Panc1 (cell line): ENCODE measurements at regions not wholly inside any gene's neighbourhood (a gene's known extent, or its start where the extent isn't known, plus 50 kb on each side); places are given as distances from the start of the nearest gene placed in this dataset.

Experiments used
- ATAC-seq: fragments of 200-7000 bp; cut with Tn5 transposase; 2 replicates; pipeline ENCODE4 v1.9.1; 2020; ENCODE audit warnings: mild to moderate bottlenecking, moderate library complexity
- BruUV-seq: library from RNA; stranded (reverse); fragments of 400-500 nt; replicated peaks from 2 replicates; lab custom pipeline; 2021; lab: Mats Ljungman, UMichigan
- CTCF ChIA-PET: fragments of 300-600 bp; sonication (Branson Sonifier 250); formaldehyde crosslinking; loops from one replicate; lab custom pipeline; 2022; ENCODE audit warnings: antibody characterized with exemption; lab: Charles Lee
- POLR2A ChIA-PET: fragments of 300-600 bp; sonication (Branson Sonifier 250); formaldehyde crosslinking; loops from one replicate; lab custom pipeline; 2022; ENCODE audit warnings: antibody characterized with exemption; lab: Charles Lee
- DNase-seq: peaks from one replicate; pipeline ENCODE4 v3.0.0-alpha.2; 2010; ENCODE audit warnings: low read depth, low spot score
- H3K27ac ChIP-seq: 2 replicates; pipeline ENCODE4 v1.5.1; 2011; ENCODE audit warnings: mild to moderate bottlenecking, low read length, inconsistent platforms
- H3K27me3 ChIP-seq: fragments of 200-500 bp; sonication (Bioruptor generic); 2 replicates; pipeline ENCODE4 v1.6.0; 2014; ENCODE audit warnings: low read length, inconsistent platforms; ENCODE audit not compliant: control insufficient read depth, insufficient read depth
- H3K36me3 ChIP-seq: fragments of 200-500 bp; sonication (Bioruptor generic); 2 replicates; pipeline ENCODE4 v1.5.1; 2014; ENCODE audit warnings: inconsistent platforms, mild to moderate bottlenecking, low read length, moderate library complexity; ENCODE audit not compliant: control insufficient read depth, insufficient read depth
- H3K4me1 ChIP-seq: 2 replicates; pipeline ENCODE4 v1.5.1; 2011; ENCODE audit warnings: inconsistent platforms, mild to moderate bottlenecking, low read length, moderate library complexity; ENCODE audit not compliant: control insufficient read depth, insufficient read depth
- H3K4me3 ChIP-seq, 2 experiments: 2 replicates each; pipeline ENCODE4 v1.5.1; 2011 to 2012; ENCODE audit warnings: low read depth in 2 of 2, low read length in 2 of 2, mild to moderate bottlenecking in 2 of 2, inconsistent platforms in 1 of 2, moderate library complexity in 1 of 2
- H3K9me3 ChIP-seq: fragments of 200-500 bp; sonication (Bioruptor generic); 2 replicates; pipeline ENCODE4 v1.5.1; 2014; ENCODE audit warnings: low read depth, mild to moderate bottlenecking, inconsistent platforms, low read length, moderate library complexity; ENCODE audit not compliant: control insufficient read depth, insufficient read depth
- POLR2AphosphoS5 ChIP-seq: IDR thresholded peaks from 2 replicates; pipeline ENCODE4 v1.6.1; 2012; ENCODE audit warnings: mild to moderate bottlenecking, low read depth, low read length, moderate library complexity
- SIN3A ChIP-seq: IDR thresholded peaks from 2 replicates; pipeline ENCODE4 v1.6.1; 2012; ENCODE audit warnings: low read depth, mild to moderate bottlenecking, low read length, moderate library complexity, borderline replicate concordance; ENCODE audit not compliant: insufficient read depth
- TCF7L2 ChIP-seq: IDR thresholded peaks from 2 replicates; pipeline ENCODE4 v1.6.1; 2011; ENCODE audit warnings: mild to moderate bottlenecking, low read depth, low read length, inconsistent platforms
- in situ Hi-C: cut with HindIII; loops from 2 replicates; pipeline ENCODE4 v1.10.0; 2016; ENCODE audit warnings: low sequenced_read_pairs, low pct_unique_long_range_greater_than_20kb
- intact Hi-C: fragments of 100-400 bp; cut with micrococcal nuclease; formaldehyde crosslinking; loops from one replicate; pipeline ENCODE4 v1.10.0; 2022; ENCODE audit not compliant: unreplicated experiment
- TF ChIP-seq, protein P1 (sequence below): fragments of 450-650 bp; IDR thresholded peaks from 2 replicates; pipeline ENCODE4 v1.5.1; 2017; ENCODE audit warnings: mild to moderate bottlenecking
- TF ChIP-seq, protein P2 (sequence below), 2 experiments: IDR thresholded peaks; 2 replicates each; pipeline ENCODE4 v1.6.1; 2011 to 2012; ENCODE audit warnings: low read depth in 2 of 2, control low read depth in 1 of 2, low read length in 1 of 2, mild to moderate bottlenecking in 1 of 2, moderate library complexity in 1 of 2; ENCODE audit not compliant: insufficient read depth in 1 of 2

DNA sequence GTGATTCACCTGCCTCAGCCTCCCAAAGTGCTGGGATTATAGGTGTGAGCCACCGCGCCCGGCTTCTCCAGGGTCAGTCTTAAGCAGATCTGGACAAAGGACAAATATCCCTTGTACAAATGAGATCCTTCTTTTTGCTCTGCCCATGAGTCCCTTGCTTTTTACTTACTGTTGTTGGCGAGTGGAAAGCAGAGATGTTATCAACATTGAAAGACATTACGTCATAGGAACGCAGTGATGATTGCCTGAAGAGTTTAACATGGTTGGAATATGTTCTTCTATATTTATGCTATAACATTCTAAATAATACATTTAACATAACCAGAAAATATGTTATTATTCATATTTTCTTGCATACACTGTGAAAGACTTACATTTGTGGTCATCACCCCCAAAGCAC, 644.3 kb upstream of the LRRN3 start:
- intact Hi-C loops = no loop called here
- in situ Hi-C loops = no loop called here
- CTCF ChIA-PET = no interaction called here

DNA sequence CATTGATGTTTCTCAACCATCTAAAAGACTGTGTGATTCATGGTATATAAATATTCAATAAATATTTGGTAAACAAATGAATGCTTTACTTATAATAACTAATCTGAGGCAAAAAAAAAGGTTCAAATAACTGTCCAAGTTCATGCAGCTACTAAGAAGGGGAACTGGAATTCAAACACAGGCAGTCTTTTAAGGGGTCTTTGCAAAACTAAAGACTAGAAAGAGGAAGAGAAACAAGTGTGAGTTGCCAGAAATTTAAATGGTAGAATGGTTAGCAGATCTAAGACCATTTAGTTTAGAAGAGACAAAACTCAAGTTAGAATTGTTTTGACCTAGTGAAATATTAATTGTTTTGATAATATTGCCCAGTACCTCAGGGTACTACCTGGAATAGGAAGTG, 642.0 kb upstream of the LRRN3 start:
- intact Hi-C loops (no loop called here), in situ Hi-C loops (no loop called here)
- no peaks in the 10 kb centered on the region for H3K4me1 ChIP-seq

More for the DNA sequence above, 644.3 kb upstream of the LRRN3 start:
- no peaks in the 10 kb centered on the region for H3K36me3 ChIP-seq
- H3K27me3 ChIP-seq = no peaks in the 10 kb centered on the region
- H3K9me3 ChIP-seq = no peaks in the 10 kb centered on the region
- H3K4me1 ChIP-seq = no peaks in the 10 kb centered on the region
- ATAC-seq (no peak), DNase-seq (no peak)
- BruUV-seq = no TSS peak
- POLR2A ChIA-PET = no interaction called here
- H3K27ac ChIP-seq = no peak overlapping the region
- H3K4me3 ChIP-seq = no peak overlapping the region
- TF ChIP-seq, protein P1, sequence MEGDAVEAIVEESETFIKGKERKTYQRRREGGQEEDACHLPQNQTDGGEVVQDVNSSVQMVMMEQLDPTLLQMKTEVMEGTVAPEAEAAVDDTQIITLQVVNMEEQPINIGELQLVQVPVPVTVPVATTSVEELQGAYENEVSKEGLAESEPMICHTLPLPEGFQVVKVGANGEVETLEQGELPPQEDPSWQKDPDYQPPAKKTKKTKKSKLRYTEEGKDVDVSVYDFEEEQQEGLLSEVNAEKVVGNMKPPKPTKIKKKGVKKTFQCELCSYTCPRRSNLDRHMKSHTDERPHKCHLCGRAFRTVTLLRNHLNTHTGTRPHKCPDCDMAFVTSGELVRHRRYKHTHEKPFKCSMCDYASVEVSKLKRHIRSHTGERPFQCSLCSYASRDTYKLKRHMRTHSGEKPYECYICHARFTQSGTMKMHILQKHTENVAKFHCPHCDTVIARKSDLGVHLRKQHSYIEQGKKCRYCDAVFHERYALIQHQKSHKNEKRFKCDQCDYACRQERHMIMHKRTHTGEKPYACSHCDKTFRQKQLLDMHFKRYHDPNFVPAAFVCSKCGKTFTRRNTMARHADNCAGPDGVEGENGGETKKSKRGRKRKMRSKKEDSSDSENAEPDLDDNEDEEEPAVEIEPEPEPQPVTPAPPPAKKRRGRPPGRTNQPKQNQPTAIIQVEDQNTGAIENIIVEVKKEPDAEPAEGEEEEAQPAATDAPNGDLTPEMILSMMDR = no peak
- TF ChIP-seq POLR2AphosphoS5 (no peak), SIN3A (no peak), TCF7L2 (no peak)
- TF ChIP-seq, protein P2, sequence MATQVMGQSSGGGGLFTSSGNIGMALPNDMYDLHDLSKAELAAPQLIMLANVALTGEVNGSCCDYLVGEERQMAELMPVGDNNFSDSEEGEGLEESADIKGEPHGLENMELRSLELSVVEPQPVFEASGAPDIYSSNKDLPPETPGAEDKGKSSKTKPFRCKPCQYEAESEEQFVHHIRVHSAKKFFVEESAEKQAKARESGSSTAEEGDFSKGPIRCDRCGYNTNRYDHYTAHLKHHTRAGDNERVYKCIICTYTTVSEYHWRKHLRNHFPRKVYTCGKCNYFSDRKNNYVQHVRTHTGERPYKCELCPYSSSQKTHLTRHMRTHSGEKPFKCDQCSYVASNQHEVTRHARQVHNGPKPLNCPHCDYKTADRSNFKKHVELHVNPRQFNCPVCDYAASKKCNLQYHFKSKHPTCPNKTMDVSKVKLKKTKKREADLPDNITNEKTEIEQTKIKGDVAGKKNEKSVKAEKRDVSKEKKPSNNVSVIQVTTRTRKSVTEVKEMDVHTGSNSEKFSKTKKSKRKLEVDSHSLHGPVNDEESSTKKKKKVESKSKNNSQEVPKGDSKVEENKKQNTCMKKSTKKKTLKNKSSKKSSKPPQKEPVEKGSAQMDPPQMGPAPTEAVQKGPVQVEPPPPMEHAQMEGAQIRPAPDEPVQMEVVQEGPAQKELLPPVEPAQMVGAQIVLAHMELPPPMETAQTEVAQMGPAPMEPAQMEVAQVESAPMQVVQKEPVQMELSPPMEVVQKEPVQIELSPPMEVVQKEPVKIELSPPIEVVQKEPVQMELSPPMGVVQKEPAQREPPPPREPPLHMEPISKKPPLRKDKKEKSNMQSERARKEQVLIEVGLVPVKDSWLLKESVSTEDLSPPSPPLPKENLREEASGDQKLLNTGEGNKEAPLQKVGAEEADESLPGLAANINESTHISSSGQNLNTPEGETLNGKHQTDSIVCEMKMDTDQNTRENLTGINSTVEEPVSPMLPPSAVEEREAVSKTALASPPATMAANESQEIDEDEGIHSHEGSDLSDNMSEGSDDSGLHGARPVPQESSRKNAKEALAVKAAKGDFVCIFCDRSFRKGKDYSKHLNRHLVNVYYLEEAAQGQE (IDR thresholded peaks at IDR 0.05; ENCODE audit: insufficient read depth in 1 of 2, low read depth in 2 of 2, low read length in 1 of 2) = no peak

More for the DNA sequence above, 642.0 kb upstream of the LRRN3 start:
- ATAC-seq (no peak), DNase-seq (no peak)
- H3K4me3 ChIP-seq = no peak overlapping the region
- CTCF ChIA-PET = no interaction called here
- POLR2A ChIA-PET = no interaction called here
- no peak overlapping the region for H3K27ac ChIP-seq
- no peaks in the 10 kb centered on the region for H3K9me3 ChIP-seq
- no peaks in the 10 kb centered on the region for H3K36me3 ChIP-seq
- H3K27me3 ChIP-seq = no peaks in the 10 kb centered on the region
- no TSS peak for BruUV-seq
- TF ChIP-seq, protein P2 (IDR thresholded peaks at IDR 0.05; ENCODE audit: insufficient read depth in 1 of 2, low read depth in 2 of 2, low read length in 1 of 2) = no peak
- no peak for TF ChIP-seq SIN3A
- TF ChIP-seq TCF7L2 = no peak
- no peak for TF ChIP-seq POLR2AphosphoS5
- TF ChIP-seq, protein P1 = no peak
